HCEC 1CT (cell line): ENCODE measurements at regions not wholly inside any gene's neighbourhood (a gene's known extent, or its start where the extent isn't known, plus 50 kb on each side); places are given as distances from the start of the nearest gene placed in this dataset.

Experiments
- DNase-seq: peaks from one replicate; pipeline ENCODE4 v3.0.0-alpha.2; 2017

GRCh38 chr6:56862415-56863175, 92.3 kb upstream of the BEND6 start:
- peak; percentile 73 for DNase-seq

GRCh38 chr6:56860475-56860874, 94.4 kb upstream of the BEND6 start:
- peak; percentile 46 for DNase-seq

- DNase-seq = no peak
Observed at GRCh38 chr6:56856036-56856580, 98.8 kb upstream of the BEND6 start.

GRCh38 chr6:56854086-56854485, 100.8 kb upstream of the BEND6 start:
- DNase-seq = no peak

GRCh38 chr6:56853541-56853940, 101.4 kb upstream of the BEND6 start:
- DNase-seq = no peak

- no peak for DNase-seq
Observed at GRCh38 chr6:56852260-56853010, 102.5 kb upstream of the BEND6 start.

GRCh38 chr6:56851541-56852259, 103.2 kb upstream of the BEND6 start:
- peak; percentile 92 for DNase-seq

- peak; percentile 79 for DNase-seq
Observed at GRCh38 chr6:56851074-56851473, 103.8 kb upstream of the BEND6 start.

GRCh38 chr6:56850626-56851025, 104.3 kb upstream of the BEND6 start:
- no peak for DNase-seq

- peak; percentile 83 for DNase-seq
Observed at GRCh38 chr6:56849896-56850295, 105.0 kb upstream of the BEND6 start.

- DNase-seq = no peak
Observed at GRCh38 chr6:56848105-56848504, 106.8 kb upstream of the BEND6 start.

- no peak for DNase-seq
Observed at GRCh38 chr6:56845032-56845431, 109.9 kb upstream of the BEND6 start.

GRCh38 chr6:56843476-56844349, 111.2 kb upstream of the BEND6 start:
- DNase-seq = peak; percentile 85

GRCh38 chr6:56842686-56843475, 112.0 kb upstream of the BEND6 start:
- DNase-seq = peak; percentile 34

GRCh38 chr6:56841751-56842150, 113.2 kb upstream of the BEND6 start:
- no peak for DNase-seq

- DNase-seq = no peak
Observed at GRCh38 chr6:56841381-56841749, 113.5 kb upstream of the BEND6 start.

GRCh38 chr6:56840467-56841380, 114.2 kb upstream of the BEND6 start:
- DNase-seq = peak; percentile 87

GRCh38 chr6:56839533-56840183, 115.2 kb upstream of the BEND6 start:
- DNase-seq = no peak

- DNase-seq = no peak
Observed at GRCh38 chr6:56838965-56839364, 115.9 kb upstream of the BEND6 start.

GRCh38 chr6:56838016-56838555, 116.8 kb upstream of the BEND6 start:
- no peak for DNase-seq
